ENCODE measurements at regions not wholly inside any gene's neighbourhood (a gene's known extent, or its start where the extent isn't known, plus 50 kb on each side); places are given as distances from the start of the nearest gene placed in this dataset.

GRCh38 chr17:12407495-12408252 lies 258.0 kb upstream of the MYOCD start:
- H3K14ac ChIP-seq (ENCODE audit: low read length) = no peak overlapping the region
- no peak overlapping the region for H2AK5ac ChIP-seq (ENCODE audit: low read length)
- H2BK12ac ChIP-seq (ENCODE audit: low read length) = no peak overlapping the region
- H3K4me3 ChIP-seq (ENCODE audit: low read depth, low read length) = no peak overlapping the region
- H2AFZ ChIP-seq (ENCODE audit: insufficient read depth, low read length, poor library complexity) = no peak overlapping the region
- no peaks in the 10 kb centered on the region for H3K79me2 ChIP-seq (ENCODE audit: control insufficient read depth, insufficient read depth, low read length, poor library complexity)
- H3K9ac ChIP-seq (ENCODE audit: low read length) = no peak overlapping the region
- no peak overlapping the region for H3K23ac ChIP-seq (ENCODE audit: low read length)
- no peak for DNase-seq
- H3K18ac ChIP-seq (ENCODE audit: low read length) = no peak overlapping the region
- H2BK120ac ChIP-seq (ENCODE audit: insufficient read depth, low read length, poor library complexity) = no peak overlapping the region
- no peaks in the 10 kb centered on the region for H3K27me3 ChIP-seq (ENCODE audit: insufficient read depth, low read length)
- no peak overlapping the region for H4K91ac ChIP-seq (ENCODE audit: low read depth, low read length)
- H3K36me3 ChIP-seq (ENCODE audit: control insufficient read depth in 1 of 2, insufficient read depth in 2 of 2, low read length in 2 of 2) = no peaks in the 10 kb centered on the region
- no peaks in the 10 kb centered on the region for H3K9me3 ChIP-seq (ENCODE audit: insufficient read depth, low read depth, low read length)
- no CpG with 5 or more reads among the region's 5 CpGs for WGBS (ENCODE audit: extremely low coverage, insufficient coverage, insufficient read length)
- H3K79me1 ChIP-seq (ENCODE audit: low read length) = peaks cover under 1% of the 10 kb centered on the region
- H2BK5ac ChIP-seq (ENCODE audit: low read depth, low read length, poor library complexity) = no peak overlapping the region
- H3K27ac ChIP-seq (ENCODE audit: low read depth, low read length) = no peak overlapping the region
- no peak overlapping the region for H3K4ac ChIP-seq (ENCODE audit: low read depth, low read length)
- no peak overlapping the region for H4K12ac ChIP-seq (ENCODE audit: low read depth, low read length)
- no peak overlapping the region for H3K4me2 ChIP-seq (ENCODE audit: low read length)
- no peaks in the 10 kb centered on the region for H3K4me1 ChIP-seq (ENCODE audit: control insufficient read depth in 1 of 2, insufficient read depth in 2 of 2, low read length in 2 of 2)
- H4K8ac ChIP-seq (ENCODE audit: low read depth, low read length) = no peak overlapping the region

- Histone ChIP-seq H2BK120ac (ENCODE audit: insufficient read depth, low read length, poor library complexity) (no peak overlapping the region), H3K4me1 (ENCODE audit: control insufficient read depth in 1 of 2, insufficient read depth in 2 of 2, low read length in 2 of 2) (no peaks in the 10 kb centered on the region), H3K27ac (ENCODE audit: low read depth, low read length) (no peak overlapping the region), H3K18ac (ENCODE audit: low read length) (no peak overlapping the region), H3K79me1 (ENCODE audit: low read length) (peaks cover 4% of the 10 kb centered on the region), H3K36me3 (ENCODE audit: control insufficient read depth in 1 of 2, insufficient read depth in 2 of 2, low read length in 2 of 2) (no peaks in the 10 kb centered on the region), H3K4me2 (ENCODE audit: low read length) (no peak overlapping the region), H3K4ac (ENCODE audit: low read depth, low read length) (no peak overlapping the region), H2BK5ac (ENCODE audit: low read depth, low read length, poor library complexity) (no peak overlapping the region), H4K91ac (ENCODE audit: low read depth, low read length) (no peak overlapping the region), H3K27me3 (ENCODE audit: insufficient read depth, low read length) (no peaks in the 10 kb centered on the region), H4K8ac (ENCODE audit: low read depth, low read length) (no peak overlapping the region), H3K79me2 (ENCODE audit: control insufficient read depth, insufficient read depth, low read length, poor library complexity) (no peaks in the 10 kb centered on the region), H2AK5ac (ENCODE audit: low read length) (no peak overlapping the region), H3K14ac (ENCODE audit: low read length) (no peak overlapping the region), H3K9ac (ENCODE audit: low read length) (no peak overlapping the region), H3K9me3 (ENCODE audit: insufficient read depth, low read depth, low read length) (no peaks in the 10 kb centered on the region), H3K23ac (ENCODE audit: low read length) (no peak overlapping the region), H4K12ac (ENCODE audit: low read depth, low read length) (no peak overlapping the region), H3K4me3 (ENCODE audit: low read depth, low read length) (no peak overlapping the region), H2AFZ (ENCODE audit: insufficient read depth, low read length, poor library complexity) (no peak overlapping the region), H2BK12ac (ENCODE audit: low read length) (no peak overlapping the region)
- WGBS (ENCODE audit: extremely low coverage, insufficient coverage, insufficient read length) = no CpG with 5 or more reads among the region's 3 CpGs
- DNase-seq = no peak
Measured at GRCh38 chr17:12409082-12409481, 256.6 kb upstream of the MYOCD start.

GRCh38 chr17:12410717-12411116 lies 255.0 kb upstream of the MYOCD start:
- Histone ChIP-seq H3K14ac (ENCODE audit: low read length) (no peak overlapping the region), H3K27me3 (ENCODE audit: insufficient read depth, low read length) (no peaks in the 10 kb centered on the region), H3K4me2 (ENCODE audit: low read length) (no peak overlapping the region), H4K91ac (ENCODE audit: low read depth, low read length) (no peak overlapping the region), H4K8ac (ENCODE audit: low read depth, low read length) (no peak overlapping the region), H3K79me2 (ENCODE audit: control insufficient read depth, insufficient read depth, low read length, poor library complexity) (no peaks in the 10 kb centered on the region), H3K23ac (ENCODE audit: low read length) (no peak overlapping the region), H3K4me1 (ENCODE audit: control insufficient read depth in 1 of 2, insufficient read depth in 2 of 2, low read length in 2 of 2) (peaks cover 0 to 2% of the 10 kb centered on the region in 2 experiments), H2BK120ac (ENCODE audit: insufficient read depth, low read length, poor library complexity) (no peak overlapping the region), H3K18ac (ENCODE audit: low read length) (no peak overlapping the region), H3K4me3 (ENCODE audit: low read depth, low read length) (no peak overlapping the region), H3K36me3 (ENCODE audit: control insufficient read depth in 1 of 2, insufficient read depth in 2 of 2, low read length in 2 of 2) (no peaks in the 10 kb centered on the region), H3K4ac (ENCODE audit: low read depth, low read length) (no peak overlapping the region), H3K27ac (ENCODE audit: low read depth, low read length) (no peak overlapping the region), H2AFZ (ENCODE audit: insufficient read depth, low read length, poor library complexity) (no peak overlapping the region), H3K79me1 (ENCODE audit: low read length) (peaks cover 4% of the 10 kb centered on the region), H2BK12ac (ENCODE audit: low read length) (no peak overlapping the region), H3K9me3 (ENCODE audit: insufficient read depth, low read depth, low read length) (no peaks in the 10 kb centered on the region), H4K12ac (ENCODE audit: low read depth, low read length) (no peak overlapping the region), H3K9ac (ENCODE audit: low read length) (no peak overlapping the region), H2AK5ac (ENCODE audit: low read length) (no peak overlapping the region), H2BK5ac (ENCODE audit: low read depth, low read length, poor library complexity) (no peak overlapping the region)
- no CpG with 5 or more reads among the region's 6 CpGs for WGBS (ENCODE audit: extremely low coverage, insufficient coverage, insufficient read length)
- no peak for DNase-seq

- no peaks in the 10 kb centered on the region for H3K9me3 ChIP-seq (ENCODE audit: insufficient read depth, low read depth, low read length)
- no peak overlapping the region for H3K14ac ChIP-seq (ENCODE audit: low read length)
- H3K27ac ChIP-seq (ENCODE audit: low read depth, low read length) = no peak overlapping the region
- DNase-seq = peak; percentile 62 to 79
- no peaks in the 10 kb centered on the region for H3K27me3 ChIP-seq (ENCODE audit: insufficient read depth, low read length)
- no peak overlapping the region for H4K12ac ChIP-seq (ENCODE audit: low read depth, low read length)
- no peak overlapping the region for H3K4ac ChIP-seq (ENCODE audit: low read depth, low read length)
- H3K79me1 ChIP-seq (ENCODE audit: low read length) = peaks cover 4% of the 10 kb centered on the region
- H4K8ac ChIP-seq (ENCODE audit: low read depth, low read length) = no peak overlapping the region
- no peak overlapping the region for H2AFZ ChIP-seq (ENCODE audit: insufficient read depth, low read length, poor library complexity)
- H4K91ac ChIP-seq (ENCODE audit: low read depth, low read length) = no peak overlapping the region
- H3K4me3 ChIP-seq (ENCODE audit: low read depth, low read length) = no peak overlapping the region
- H3K18ac ChIP-seq (ENCODE audit: low read length) = no peak overlapping the region
- H3K9ac ChIP-seq (ENCODE audit: low read length) = no peak overlapping the region
- no peak overlapping the region for H2BK5ac ChIP-seq (ENCODE audit: low read depth, low read length, poor library complexity)
- peaks cover 0 to 2% of the 10 kb centered on the region in 2 experiments for H3K4me1 ChIP-seq (ENCODE audit: control insufficient read depth in 1 of 2, insufficient read depth in 2 of 2, low read length in 2 of 2)
- H2BK120ac ChIP-seq (ENCODE audit: insufficient read depth, low read length, poor library complexity) = no peak overlapping the region
- no peak overlapping the region for H3K4me2 ChIP-seq (ENCODE audit: low read length)
- no peaks in the 10 kb centered on the region for H3K36me3 ChIP-seq (ENCODE audit: control insufficient read depth in 1 of 2, insufficient read depth in 2 of 2, low read length in 2 of 2)
- no peak overlapping the region for H2AK5ac ChIP-seq (ENCODE audit: low read length)
- no peaks in the 10 kb centered on the region for H3K79me2 ChIP-seq (ENCODE audit: control insufficient read depth, insufficient read depth, low read length, poor library complexity)
- no peak overlapping the region for H2BK12ac ChIP-seq (ENCODE audit: low read length)
- H3K23ac ChIP-seq (ENCODE audit: low read length) = no peak overlapping the region
- WGBS (ENCODE audit: extremely low coverage, insufficient coverage, insufficient read length) = no CpG with 5 or more reads among the region's 3 CpGs
Measured at GRCh38 chr17:12415031-12415430, 250.7 kb upstream of the MYOCD start.
